B cell (primary cell): ENCODE measurements at regions not wholly inside any gene's neighbourhood (a gene's known extent, or its start where the extent isn't known, plus 50 kb on each side); places are given as distances from the start of the nearest gene placed in this dataset.

ENCODE experiments used
- ATAC-seq: fragments of 200-7000 bp; cut with Tn5 transposase; one replicate; pipeline ENCODE4 v1.10.0; 2021; ENCODE audit warnings: low read depth, mild to moderate bottlenecking, moderate number of reproducible peaks, moderate library complexity
- CTCF ChIA-PET: fragments of 350-600 bp; sonication (Branson Sonifier 250); formaldehyde crosslinking; loops from one replicate; lab custom pipeline; 2021; ENCODE audit warnings: antibody characterized with exemption, inconsistent platforms; lab: Charles Lee
- POLR2A ChIA-PET: fragments of 350-600 bp; sonication (Branson Sonifier 250); formaldehyde crosslinking; loops from one replicate; lab custom pipeline; 2021; ENCODE audit warnings: antibody characterized with exemption; lab: Charles Lee
- DNase-seq: peaks from one replicate; pipeline ENCODE4 v3.0.0; 2013
- H2AFZ ChIP-seq: 2 replicates; pipeline ENCODE4 v1.6.1; 2012; ENCODE audit warnings: mild to moderate bottlenecking, low read depth, low read length; ENCODE audit not compliant: insufficient read depth, poor library complexity, severe bottlenecking
- H3K27ac ChIP-seq, 2 donors: 1 replicate in 1 of 2; 2 replicates in 1 of 2; pipeline ENCODE4 v1.5.1; 2012 to 2013; ENCODE audit warnings: low read length in 2 of 2, mild to moderate bottlenecking in 2 of 2, moderate library complexity in 1 of 2
- H3K27me3 ChIP-seq, 4 experiments: fragments of 200-600 bp in 1 of 4; sonication (generic) in 1 of 4; replicated peaks in 1 of 4; 1 replicate in 2 of 4; 2 replicates in 2 of 4; pipeline versions ENCODE4 v1.6.1 to v1.7.0; 2013 to 2016; ENCODE audit warnings: low read length in 3 of 4, mild to moderate bottlenecking in 2 of 4, mixed read lengths in 1 of 4, moderate library complexity in 1 of 4; ENCODE audit not compliant: insufficient read depth in 4 of 4, control insufficient read depth in 3 of 4; ENCODE audit errors: control extremely low read depth in 1 of 4
- H3K36me3 ChIP-seq, 2 experiments: replicated peaks in 1 of 2; 1 replicate in 1 of 2; 2 replicates in 1 of 2; pipeline versions ENCODE4 v1.6.1 to v1.7.1; 2013; ENCODE audit warnings: low read length in 1 of 2; ENCODE audit not compliant: insufficient read depth in 2 of 2, control insufficient read depth in 1 of 2; ENCODE audit errors: control extremely low read depth in 1 of 2, extremely low read depth in 1 of 2
- H3K4me1 ChIP-seq, 2 donors: fragments of 200-600 bp in 1 of 2; sonication (generic) in 1 of 2; 1 replicate in 1 of 2; 2 replicates in 1 of 2; pipeline versions ENCODE4 v1.5.1 to v1.6.1; 2013 to 2017; ENCODE audit warnings: low read length in 2 of 2; ENCODE audit not compliant: control insufficient read depth in 2 of 2, insufficient read depth in 2 of 2
- H3K4me2 ChIP-seq: replicated peaks from 2 replicates; pipeline ENCODE3; 2012; ENCODE audit warnings: mild to moderate bottlenecking, low read depth, low read length; ENCODE audit not compliant: poor library complexity, severe bottlenecking
- H3K4me3 ChIP-seq, 5 experiments: fragments of 200-600 bp in 1 of 5; sonication (generic) in 1 of 5; 1 replicate in 3 of 5; 2 replicates in 2 of 5; pipeline versions ENCODE4 v1.5.1 to v1.7.0; 2011 to 2016; ENCODE audit warnings: low read length in 4 of 5, mild to moderate bottlenecking in 4 of 5, low read depth in 2 of 5, control low read depth in 1 of 5, moderate library complexity in 1 of 5; ENCODE audit not compliant: insufficient read depth in 1 of 5; ENCODE audit errors: control extremely low read depth in 1 of 5, extremely low read depth in 1 of 5
- H3K79me2 ChIP-seq: fragments of 200-600 bp; sonication (generic); one replicate; pipeline ENCODE4 v1.6.0; 2016; ENCODE audit warnings: low read length; ENCODE audit not compliant: control insufficient read depth, insufficient read depth
- H3K9ac ChIP-seq: fragments of 200-600 bp; sonication (generic); 2 replicates; pipeline ENCODE4 v1.6.1; 2017; ENCODE audit warnings: mild to moderate bottlenecking, low read length, moderate library complexity
- H3K9me3 ChIP-seq, 3 donors: one replicate each; pipeline versions ENCODE4 v1.6.1 to v1.7.1; 2013; ENCODE audit warnings: low read length in 2 of 3; ENCODE audit not compliant: control insufficient read depth in 2 of 3, insufficient read depth in 1 of 3; ENCODE audit errors: control extremely low read depth in 1 of 3
- H4K20me1 ChIP-seq: 2 replicates; pipeline ENCODE4 v1.6.0; 2012; ENCODE audit warnings: mild to moderate bottlenecking, low read length; ENCODE audit not compliant: insufficient read depth, control insufficient read depth, poor library complexity, severe bottlenecking
- H3K27ac Mint-ChIP-seq: one replicate; pipeline ENCODE4 v1.8.0; 2021; ENCODE audit warnings: mixed read lengths
- H3K27me3 Mint-ChIP-seq: one replicate; pipeline ENCODE4 v1.8.0; 2021; ENCODE audit warnings: mixed read lengths
- H3K4me1 Mint-ChIP-seq: one replicate; pipeline ENCODE4 v1.8.0; 2021; ENCODE audit warnings: mixed read lengths
- H3K4me3 Mint-ChIP-seq: one replicate; pipeline ENCODE4 v1.8.0; 2021; ENCODE audit warnings: mixed read lengths
- H3K9me3 Mint-ChIP-seq: one replicate; pipeline ENCODE4 v1.8.0; 2022; ENCODE audit warnings: mixed read lengths; ENCODE audit not compliant: insufficient read depth
- CTCF ChIP-seq: fragments of 200-600 bp; IDR thresholded peaks from one replicate; pipeline ENCODE4 v1.8.0; 2022; ENCODE audit warnings: antibody characterized with exemption, mild to moderate bottlenecking
- EZH2 ChIP-seq: IDR thresholded peaks from 2 replicates; pipeline ENCODE4 v1.6.1; 2012; ENCODE audit warnings: borderline replicate concordance, low read depth, mild to moderate bottlenecking, moderate library complexity, low read length; ENCODE audit not compliant: insufficient read depth, poor library complexity, severe bottlenecking
- WGBS: methylation state at CpG from one replicate; pipeline ENCODE4 v1.1.5; 2013; ENCODE audit warnings: missing lambda C conversion rate; ENCODE audit not compliant: insufficient coverage; 5-methylcytosine and 5-hydroxymethylcytosine counted together
- intact Hi-C: fragments of 100-400 bp; cut with micrococcal nuclease; formaldehyde crosslinking; loops from one replicate; pipeline ENCODE4 v1.10.0; 2022

- no peak for ATAC-seq
- H3K36me3 ChIP-seq: no peaks in the 10 kb centered on the region
- H3K27me3 ChIP-seq: no peaks in the 10 kb centered on the region
- no peak for DNase-seq
- H3K27ac Mint-ChIP-seq: no peak overlapping the region
- no peaks in the 10 kb centered on the region for H3K4me1 Mint-ChIP-seq
- no peak overlapping the region for H3K9ac ChIP-seq
- no peaks in the 10 kb centered on the region for H3K4me1 ChIP-seq
- no peak overlapping the region for H3K4me3 ChIP-seq
- no peak overlapping the region for H2AFZ ChIP-seq
- H3K79me2 ChIP-seq: no peaks in the 10 kb centered on the region
- WGBS: no CpG with 5 or more reads among the region's 1 CpG
- H3K27ac ChIP-seq: no peak overlapping the region
- ChIA-PET CTCF (no interaction called here), POLR2A (no interaction called here)
- no peaks in the 10 kb centered on the region for H4K20me1 ChIP-seq
- intact Hi-C loops: no loop called here
- no peak overlapping the region for H3K4me3 Mint-ChIP-seq
- no peaks in the 10 kb centered on the region for H3K27me3 Mint-ChIP-seq
- TF ChIP-seq EZH2 (no peak), CTCF (no peak)
- no peak overlapping the region for H3K4me2 ChIP-seq
- H3K9me3 ChIP-seq: no peaks in the 10 kb centered on the region
- H3K9me3 Mint-ChIP-seq: no peaks in the 10 kb centered on the region
Measured at GRCh38 chr3:117348884-117349283, 639.3 kb downstream of the TUSC7 start.

- TF ChIP-seq EZH2: no peak
- no peak for TF ChIP-seq CTCF
- CTCF ChIA-PET: no interaction called here
- H2AFZ ChIP-seq: no peak overlapping the region
- Mint-ChIP-seq H3K4me3 (no peak overlapping the region), H3K27me3 (no peaks in the 10 kb centered on the region), H3K27ac (no peak overlapping the region), H3K4me1 (no peaks in the 10 kb centered on the region), H3K9me3 (no peaks in the 10 kb centered on the region)
- H4K20me1 ChIP-seq: no peaks in the 10 kb centered on the region
- no peaks in the 10 kb centered on the region for H3K79me2 ChIP-seq
- DNase-seq (no peak), ATAC-seq (no peak)
- no peak overlapping the region for H3K9ac ChIP-seq
- no peak overlapping the region for H3K4me3 ChIP-seq
- H3K27me3 ChIP-seq: no peaks in the 10 kb centered on the region
- no peak overlapping the region for H3K27ac ChIP-seq
- no peaks in the 10 kb centered on the region for H3K4me1 ChIP-seq
- no CpG with 5 or more reads among the region's 1 CpG for WGBS
- H3K9me3 ChIP-seq: no peaks in the 10 kb centered on the region
- POLR2A ChIA-PET: no interaction called here
- no peaks in the 10 kb centered on the region for H3K36me3 ChIP-seq
- H3K4me2 ChIP-seq: no peak overlapping the region
- intact Hi-C loops: no loop called here
Measured at GRCh38 chr3:117349566-117349965, 640.0 kb downstream of the TUSC7 start.
